Smooth muscle cell (in vitro differentiated cells): ENCODE measurements at regions not wholly inside any gene's neighbourhood (a gene's known extent, or its start where the extent isn't known, plus 50 kb on each side); places are given as distances from the start of the nearest gene placed in this dataset.
"Not testable (repeated sequence)": the region's sequence is repeated elsewhere in the genome, so short reads cannot be mapped to it uniquely, and the experiment has no call there.

Experiments used
- DNase-seq: peaks from one replicate; lab custom pipeline; 2025; ENCODE audit not compliant: unreplicated experiment; lab: John Stamatoyannopoulos, UW
- H2AFZ ChIP-seq: fragments of 200-600 bp; sonication (generic); 2 replicates; pipeline ENCODE4 v1.6.0; 2016; ENCODE audit warnings: antibody characterized with exemption, low read depth, mild to moderate bottlenecking
- H3F3A ChIP-seq: fragments of 200-600 bp; sonication (generic); 2 replicates; pipeline ENCODE4 v1.6.0; 2017; ENCODE audit warnings: antibody characterized with exemption, low read depth
- H3K27ac ChIP-seq: fragments of 200-600 bp; sonication (generic); 2 replicates; pipeline ENCODE4 v1.5.1; 2016; ENCODE audit warnings: low read depth, mild to moderate bottlenecking
- H3K27me3 ChIP-seq: fragments of 200-600 bp; sonication (generic); 2 replicates; pipeline ENCODE4 v1.6.1; 2016; ENCODE audit warnings: low read depth, mild to moderate bottlenecking
- H3K36me3 ChIP-seq: fragments of 200-600 bp; sonication (generic); 2 replicates; pipeline ENCODE4 v1.5.1; 2016; ENCODE audit warnings: low read depth
- H3K4me1 ChIP-seq: fragments of 200-600 bp; sonication (generic); 2 replicates; pipeline ENCODE4 v1.5.1; 2016; ENCODE audit warnings: low read depth
- H3K4me2 ChIP-seq: fragments of 200-600 bp; sonication (generic); 2 replicates; pipeline ENCODE4 v1.6.0; 2016; ENCODE audit warnings: mild to moderate bottlenecking
- H3K4me3 ChIP-seq: fragments of 200-600 bp; sonication (generic); 2 replicates; pipeline ENCODE4 v1.5.1; 2016; ENCODE audit warnings: mild to moderate bottlenecking
- H3K79me2 ChIP-seq: fragments of 200-600 bp; sonication (generic); 2 replicates; pipeline ENCODE4 v1.6.0; 2016; ENCODE audit warnings: low read depth, mild to moderate bottlenecking
- H3K9ac ChIP-seq: fragments of 200-600 bp; sonication (generic); 2 replicates; pipeline ENCODE4 v1.6.0; 2016; ENCODE audit warnings: low read depth
- H3K9me3 ChIP-seq: fragments of 200-600 bp; sonication (generic); replicated peaks from 2 replicates; pipeline ENCODE4 v1.5.1; 2016; ENCODE audit warnings: low read depth
- H4K20me1 ChIP-seq: fragments of 200-600 bp; sonication (generic); 2 replicates; pipeline ENCODE4 v1.6.0; 2016; ENCODE audit warnings: low read depth
- WGBS: methylation state at CpG from one replicate; pipeline ENCODE4 v1.1.7; 2016; ENCODE audit warnings: low lambda C conversion rate; 5-methylcytosine and 5-hydroxymethylcytosine counted together
- TF ChIP-seq, protein P1 (sequence below): fragments of 200-600 bp; sonication (generic); IDR thresholded peaks from 2 replicates; pipeline ENCODE4 v1.5.1; 2017; ENCODE audit warnings: borderline replicate concordance, mild to moderate bottlenecking, antibody characterized with exemption; ENCODE audit not compliant: insufficient read depth, poor library complexity, severe bottlenecking

DNA sequence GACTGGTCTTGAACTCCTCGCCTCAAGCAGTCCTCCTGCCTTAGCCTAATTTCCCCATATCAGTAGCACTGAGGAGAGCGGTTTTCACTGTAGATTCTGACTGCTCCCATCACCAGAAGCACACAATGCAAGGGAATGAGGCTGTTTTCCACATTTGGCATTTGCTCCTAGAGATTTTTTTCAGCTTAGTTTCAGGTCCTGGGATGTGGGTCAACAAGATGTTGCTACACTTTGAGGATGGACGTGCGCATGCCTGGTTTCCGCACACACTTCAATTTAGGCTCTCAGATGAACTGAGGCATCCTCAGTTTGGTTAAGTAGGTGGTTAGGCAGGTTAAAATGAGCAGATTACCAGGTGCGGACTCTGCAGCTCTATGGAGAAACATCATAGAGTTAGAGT, 287.1 kb upstream of the LYZL1 start:
- Histone ChIP-seq H2AFZ (no peak overlapping the region), H3F3A (peaks cover under 1% of the 10 kb centered on the region), H3K9me3 (no peaks in the 10 kb centered on the region), H3K4me1 (no peaks in the 10 kb centered on the region), H3K4me3 (no peak overlapping the region), H3K79me2 (no peaks in the 10 kb centered on the region), H3K27ac (no peak overlapping the region), H3K4me2 (no peak overlapping the region), H4K20me1 (no peaks in the 10 kb centered on the region), H3K27me3 (no peaks in the 10 kb centered on the region), H3K9ac (no peak overlapping the region), H3K36me3 (no peaks in the 10 kb centered on the region)
- TF ChIP-seq, protein P1, sequence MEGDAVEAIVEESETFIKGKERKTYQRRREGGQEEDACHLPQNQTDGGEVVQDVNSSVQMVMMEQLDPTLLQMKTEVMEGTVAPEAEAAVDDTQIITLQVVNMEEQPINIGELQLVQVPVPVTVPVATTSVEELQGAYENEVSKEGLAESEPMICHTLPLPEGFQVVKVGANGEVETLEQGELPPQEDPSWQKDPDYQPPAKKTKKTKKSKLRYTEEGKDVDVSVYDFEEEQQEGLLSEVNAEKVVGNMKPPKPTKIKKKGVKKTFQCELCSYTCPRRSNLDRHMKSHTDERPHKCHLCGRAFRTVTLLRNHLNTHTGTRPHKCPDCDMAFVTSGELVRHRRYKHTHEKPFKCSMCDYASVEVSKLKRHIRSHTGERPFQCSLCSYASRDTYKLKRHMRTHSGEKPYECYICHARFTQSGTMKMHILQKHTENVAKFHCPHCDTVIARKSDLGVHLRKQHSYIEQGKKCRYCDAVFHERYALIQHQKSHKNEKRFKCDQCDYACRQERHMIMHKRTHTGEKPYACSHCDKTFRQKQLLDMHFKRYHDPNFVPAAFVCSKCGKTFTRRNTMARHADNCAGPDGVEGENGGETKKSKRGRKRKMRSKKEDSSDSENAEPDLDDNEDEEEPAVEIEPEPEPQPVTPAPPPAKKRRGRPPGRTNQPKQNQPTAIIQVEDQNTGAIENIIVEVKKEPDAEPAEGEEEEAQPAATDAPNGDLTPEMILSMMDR, result no peak
- WGBS, result 94% methylated on average over 6 of the region's 6 CpGs
- DNase-seq, result no peak

DNA sequence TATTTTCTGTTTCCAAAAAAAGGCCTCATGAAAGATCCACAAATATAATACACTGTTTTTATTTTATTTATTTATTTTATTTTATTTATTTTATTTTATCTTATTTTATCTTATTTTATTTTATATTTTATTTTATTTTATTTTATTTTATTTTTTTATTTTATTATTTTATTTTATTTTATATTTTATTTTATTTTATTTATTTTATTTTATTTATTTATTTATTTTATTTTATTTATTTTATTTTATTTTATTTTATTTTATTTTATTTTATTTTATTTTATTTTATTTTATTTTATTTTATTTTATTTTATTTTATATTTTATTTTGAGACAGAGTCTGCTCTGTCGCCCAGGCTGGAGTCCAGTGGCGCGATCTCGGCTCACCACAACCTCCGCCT, 285.9 kb upstream of the LYZL1 start:
- not testable (repeated sequence) for H3K4me3 ChIP-seq, DNase-seq, H3K9ac ChIP-seq, H3K27me3 ChIP-seq, H3K36me3 ChIP-seq, H2AFZ ChIP-seq, H3K4me1 ChIP-seq, H3K4me2 ChIP-seq, H3K9me3 ChIP-seq, H3K79me2 ChIP-seq, H3F3A ChIP-seq, H4K20me1 ChIP-seq, H3K27ac ChIP-seq
- 97% methylated on average over 5 of the region's 5 CpGs for WGBS

DNA sequence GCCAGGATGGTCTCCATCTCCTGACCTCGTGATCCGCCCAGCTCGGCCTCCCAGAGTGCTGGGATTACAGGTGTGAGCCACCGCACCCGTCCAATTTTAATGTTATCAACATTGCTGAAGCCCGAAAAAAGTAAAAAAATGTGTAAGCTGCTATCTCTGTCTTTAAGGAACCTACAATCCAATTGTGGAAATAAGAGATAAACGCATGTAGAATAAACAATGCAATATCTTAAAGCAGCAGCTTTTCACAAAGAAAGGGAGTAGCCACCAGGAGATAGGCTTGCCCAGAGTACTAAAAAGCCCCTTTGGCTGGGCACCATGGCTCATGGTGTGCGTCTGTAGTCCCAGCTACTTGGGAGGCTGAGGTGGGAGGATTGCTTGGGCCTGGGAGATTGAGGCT, 282.9 kb upstream of the LYZL1 start:
- no peak overlapping the region for H2AFZ ChIP-seq
- 84% methylated on average over 8 of the region's 8 CpGs for WGBS
- no peaks in the 10 kb centered on the region for H3K79me2 ChIP-seq
- no peak for DNase-seq
- no peaks in the 10 kb centered on the region for H3K27me3 ChIP-seq
- H3K9me3 ChIP-seq, result no peaks in the 10 kb centered on the region
- no peak overlapping the region for H3K4me2 ChIP-seq
- H3K4me3 ChIP-seq, result no peak overlapping the region
- no peaks in the 10 kb centered on the region for H3F3A ChIP-seq
- H3K9ac ChIP-seq, result no peak overlapping the region
- H3K36me3 ChIP-seq, result no peaks in the 10 kb centered on the region
- H3K27ac ChIP-seq, result no peak overlapping the region
- no peaks in the 10 kb centered on the region for H3K4me1 ChIP-seq
- H4K20me1 ChIP-seq, result no peaks in the 10 kb centered on the region
- TF ChIP-seq, protein P1, result no peak

DNA sequence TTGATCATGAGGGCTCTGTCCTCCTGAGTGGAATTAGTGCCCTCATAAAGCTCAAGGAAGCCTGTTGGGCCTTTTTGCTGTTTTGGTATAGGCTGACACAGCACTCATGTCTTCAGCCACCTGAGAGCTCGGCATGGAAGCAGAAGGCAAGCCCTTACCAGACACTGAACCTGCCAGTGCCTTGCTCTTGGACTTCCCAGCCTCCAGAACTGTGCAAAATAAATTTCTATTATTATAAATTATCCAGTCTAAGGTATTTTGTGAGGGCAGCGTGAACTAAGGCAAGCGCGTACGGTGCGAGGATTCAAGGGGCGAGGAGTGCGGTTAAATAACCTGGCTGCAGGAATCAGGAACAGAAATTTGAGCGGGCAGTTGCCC, 281.5 kb upstream of the LYZL1 start:
- H4K20me1 ChIP-seq, result no peaks in the 10 kb centered on the region
- no peaks in the 10 kb centered on the region for H3K79me2 ChIP-seq
- no peaks in the 10 kb centered on the region for H3K36me3 ChIP-seq
- no peak overlapping the region for H3K27ac ChIP-seq
- H3K4me2 ChIP-seq, result no peak overlapping the region
- H3K27me3 ChIP-seq, result no peaks in the 10 kb centered on the region
- H2AFZ ChIP-seq, result no peak overlapping the region
- H3K9ac ChIP-seq, result no peak overlapping the region
- H3K9me3 ChIP-seq, result no peaks in the 10 kb centered on the region
- WGBS, result 92% methylated on average over 9 of the region's 9 CpGs
- H3F3A ChIP-seq, result no peaks in the 10 kb centered on the region
- no peaks in the 10 kb centered on the region for H3K4me1 ChIP-seq
- TF ChIP-seq, protein P1, result no peak
- H3K4me3 ChIP-seq, result no peak overlapping the region
- DNase-seq, result no peak
